Neural cell (in vitro differentiated cells): ENCODE measurements at regions not wholly inside any gene's neighbourhood (a gene's known extent, or its start where the extent isn't known, plus 50 kb on each side); places are given as distances from the start of the nearest gene placed in this dataset.

Source experiments
- H2AFZ ChIP-seq: fragments of 200-600, 300-800 bp; sonication (generic), shearing (Covaris generic); 2 replicates; pipeline ENCODE4 v1.6.0; 2014; ENCODE audit warnings: low read depth, mild to moderate bottlenecking, antibody characterized with exemption, low read length, moderate library complexity
- H3F3A ChIP-seq: fragments of 200-600 bp; shearing (Covaris generic); 2 replicates; pipeline ENCODE4 v1.6.1; 2016; ENCODE audit warnings: mild to moderate bottlenecking, moderate library complexity, mixed read lengths, antibody characterized with exemption, low read length; ENCODE audit not compliant: insufficient read depth, poor library complexity, severe bottlenecking
- H3K27ac ChIP-seq: fragments of 200-600, 300-800 bp; sonication (generic), shearing (Covaris generic); 2 replicates; pipeline ENCODE4 v1.5.1; 2014; ENCODE audit warnings: mild to moderate bottlenecking, low read length, moderate library complexity
- H3K27me3 ChIP-seq: fragments of 300-800, 200-600 bp; sonication (generic), shearing (Covaris generic); 2 replicates; pipeline ENCODE4 v1.6.0; 2014; ENCODE audit warnings: mild to moderate bottlenecking, low read depth, low read length, moderate library complexity; ENCODE audit not compliant: insufficient read depth
- H3K36me3 ChIP-seq: fragments of 300-800, 200-600 bp; sonication (generic), shearing (Covaris generic); 2 replicates; pipeline ENCODE4 v1.5.1; 2014; ENCODE audit warnings: mild to moderate bottlenecking, antibody characterized with exemption, low read length, moderate library complexity; ENCODE audit not compliant: insufficient read depth
- H3K4me2 ChIP-seq: fragments of 300-800, 200-600 bp; sonication (generic), shearing (Covaris generic); 2 replicates; pipeline ENCODE4 v1.6.0; 2014; ENCODE audit warnings: mild to moderate bottlenecking, low read length
- H3K4me3 ChIP-seq: fragments of 300-800, 200-600 bp; sonication (generic), shearing (Covaris generic); 2 replicates; pipeline ENCODE4 v1.5.1; 2014; ENCODE audit warnings: mild to moderate bottlenecking, low read length, moderate library complexity
- H3K79me2 ChIP-seq: fragments of 200-600 bp; shearing (Covaris generic); replicated peaks from 2 replicates; pipeline ENCODE4 v1.6.0; 2014; ENCODE audit warnings: mild to moderate bottlenecking, low read length, moderate library complexity; ENCODE audit not compliant: insufficient read depth
- H3K9ac ChIP-seq: fragments of 300-800, 200-600 bp; sonication (generic), shearing (Covaris generic); 2 replicates; pipeline ENCODE4 v1.6.1; 2016; ENCODE audit warnings: mild to moderate bottlenecking, low read length, mixed read lengths
- H3K9me2 ChIP-seq: fragments of 200-600 bp; shearing (Covaris generic); 2 replicates; pipeline ENCODE4 v1.6.1; 2016; ENCODE audit warnings: mild to moderate bottlenecking, low read length, mixed read lengths; ENCODE audit not compliant: insufficient read depth
- H3K9me3 ChIP-seq: fragments of 200-600, 300-800 bp; sonication (generic), shearing (Covaris generic); 2 replicates; pipeline ENCODE4 v1.6.1; 2016; ENCODE audit warnings: mild to moderate bottlenecking, mixed run types, low read length, moderate library complexity, mixed read lengths
- H4K20me1 ChIP-seq: fragments of 200-600 bp; shearing (Covaris generic); 2 replicates; pipeline ENCODE4 v1.6.1; 2016; ENCODE audit warnings: mild to moderate bottlenecking, mixed run types; ENCODE audit not compliant: insufficient read depth
- EP300 ChIP-seq: fragments of 450-650 bp; conservative IDR thresholded peaks from 2 replicates; pipeline ENCODE4 v1.6.1; 2014; ENCODE audit warnings: antibody characterized with exemption, mild to moderate bottlenecking, moderate library complexity; ENCODE audit not compliant: poor library complexity, severe bottlenecking
- EZH2 ChIP-seq: fragments of 200-600, 300-800 bp; shearing (Covaris generic), sonication (generic); IDR thresholded peaks from 2 replicates; pipeline ENCODE4 v1.6.1; 2014; ENCODE audit warnings: antibody characterized with exemption, low read length, borderline replicate concordance, mild to moderate bottlenecking; ENCODE audit not compliant: insufficient read depth, poor library complexity, severe bottlenecking
- MXI1 ChIP-seq: fragments of 450-650 bp; conservative IDR thresholded peaks from 2 replicates; pipeline ENCODE4 v1.6.1; 2014; ENCODE audit warnings: antibody characterized with exemption, mild to moderate bottlenecking; ENCODE audit not compliant: poor library complexity, severe bottlenecking
- POLR2AphosphoS5 ChIP-seq: IDR thresholded peaks from 2 replicates; pipeline ENCODE4 v1.6.1; 2012
- RAD21 ChIP-seq: fragments of 450-650 bp; conservative IDR thresholded peaks from 2 replicates; pipeline ENCODE4 v1.6.1; 2014; ENCODE audit warnings: antibody characterized with exemption, mild to moderate bottlenecking, moderate library complexity
- REST ChIP-seq: IDR thresholded peaks from 2 replicates; pipeline ENCODE4 v1.6.1; 2012; ENCODE audit warnings: borderline replicate concordance
- SMC3 ChIP-seq: fragments of 450-650 bp; conservative IDR thresholded peaks from 2 replicates; pipeline ENCODE4 v1.6.1; 2014; ENCODE audit warnings: antibody characterized with exemption, mild to moderate bottlenecking, moderate library complexity; ENCODE audit not compliant: poor library complexity
- TAF1 ChIP-seq: IDR thresholded peaks from 2 replicates; pipeline ENCODE4 v1.6.1; 2012; ENCODE audit warnings: low read depth
- TF ChIP-seq, protein P1 (sequence below): fragments of 450-650 bp; IDR thresholded peaks from 2 replicates; pipeline ENCODE4 v1.5.1; 2014; ENCODE audit warnings: antibody characterized with exemption, mild to moderate bottlenecking, moderate library complexity; ENCODE audit not compliant: poor library complexity, severe bottlenecking

DNA sequence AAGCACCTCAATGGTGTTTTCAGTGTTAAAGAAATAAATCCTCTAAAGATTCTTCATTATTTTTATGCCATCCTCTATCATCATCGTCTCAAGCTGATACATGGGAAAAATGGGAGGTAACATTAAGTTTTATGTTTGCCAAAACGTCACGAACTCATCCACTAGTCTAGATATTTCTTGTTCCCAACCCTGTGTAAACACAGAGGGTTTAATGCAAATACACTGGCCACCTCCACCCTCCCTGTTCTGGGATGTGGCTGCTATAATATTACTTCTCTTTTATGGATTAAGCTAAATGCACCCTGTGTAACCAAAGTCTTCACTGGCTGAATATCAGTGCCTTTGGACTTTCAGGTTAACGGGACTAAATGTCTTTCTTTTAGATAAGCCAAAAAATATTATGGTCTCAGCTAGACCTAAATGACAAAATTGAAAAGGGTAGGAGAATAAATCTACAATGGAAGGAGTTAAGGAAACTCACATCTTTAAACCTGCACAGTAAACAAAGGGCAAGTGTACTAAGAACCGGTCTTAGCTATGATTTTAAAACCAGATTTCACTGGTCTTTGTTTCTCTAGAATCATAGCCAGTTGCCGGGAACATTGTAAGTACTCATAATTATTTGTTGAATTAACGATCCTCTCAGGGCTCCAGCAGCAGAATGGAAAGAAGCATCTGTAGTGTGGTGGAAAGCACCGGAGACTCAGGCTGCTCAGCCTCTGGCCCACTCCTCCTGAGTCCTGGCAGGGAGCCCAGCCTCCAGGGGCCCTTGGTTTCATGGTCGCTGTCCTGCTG lies 103.5 kb upstream of the NOCT start:
- Histone ChIP-seq H4K20me1 (no peaks in the 10 kb centered on the region), H3K9me3 (no peaks in the 10 kb centered on the region), H3K27ac (no peak overlapping the region), H3K9ac (no peak overlapping the region), H3K4me3 (no peak overlapping the region), H3K4me2 (no peak overlapping the region), H2AFZ (no peak overlapping the region), H3F3A (no peaks in the 10 kb centered on the region), H3K27me3 (no peaks in the 10 kb centered on the region), H3K79me2 (no peaks in the 10 kb centered on the region), H3K36me3 (no peaks in the 10 kb centered on the region), H3K9me2 (no peaks in the 10 kb centered on the region)
- TF ChIP-seq REST (no peak), SMC3 (no peak), TAF1 (no peak), EZH2 (no peak), MXI1 (no peak), EP300 (no peak), POLR2AphosphoS5 (no peak), RAD21 (no peak)
- TF ChIP-seq, protein P1, sequence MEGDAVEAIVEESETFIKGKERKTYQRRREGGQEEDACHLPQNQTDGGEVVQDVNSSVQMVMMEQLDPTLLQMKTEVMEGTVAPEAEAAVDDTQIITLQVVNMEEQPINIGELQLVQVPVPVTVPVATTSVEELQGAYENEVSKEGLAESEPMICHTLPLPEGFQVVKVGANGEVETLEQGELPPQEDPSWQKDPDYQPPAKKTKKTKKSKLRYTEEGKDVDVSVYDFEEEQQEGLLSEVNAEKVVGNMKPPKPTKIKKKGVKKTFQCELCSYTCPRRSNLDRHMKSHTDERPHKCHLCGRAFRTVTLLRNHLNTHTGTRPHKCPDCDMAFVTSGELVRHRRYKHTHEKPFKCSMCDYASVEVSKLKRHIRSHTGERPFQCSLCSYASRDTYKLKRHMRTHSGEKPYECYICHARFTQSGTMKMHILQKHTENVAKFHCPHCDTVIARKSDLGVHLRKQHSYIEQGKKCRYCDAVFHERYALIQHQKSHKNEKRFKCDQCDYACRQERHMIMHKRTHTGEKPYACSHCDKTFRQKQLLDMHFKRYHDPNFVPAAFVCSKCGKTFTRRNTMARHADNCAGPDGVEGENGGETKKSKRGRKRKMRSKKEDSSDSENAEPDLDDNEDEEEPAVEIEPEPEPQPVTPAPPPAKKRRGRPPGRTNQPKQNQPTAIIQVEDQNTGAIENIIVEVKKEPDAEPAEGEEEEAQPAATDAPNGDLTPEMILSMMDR, result no peak

DNA sequence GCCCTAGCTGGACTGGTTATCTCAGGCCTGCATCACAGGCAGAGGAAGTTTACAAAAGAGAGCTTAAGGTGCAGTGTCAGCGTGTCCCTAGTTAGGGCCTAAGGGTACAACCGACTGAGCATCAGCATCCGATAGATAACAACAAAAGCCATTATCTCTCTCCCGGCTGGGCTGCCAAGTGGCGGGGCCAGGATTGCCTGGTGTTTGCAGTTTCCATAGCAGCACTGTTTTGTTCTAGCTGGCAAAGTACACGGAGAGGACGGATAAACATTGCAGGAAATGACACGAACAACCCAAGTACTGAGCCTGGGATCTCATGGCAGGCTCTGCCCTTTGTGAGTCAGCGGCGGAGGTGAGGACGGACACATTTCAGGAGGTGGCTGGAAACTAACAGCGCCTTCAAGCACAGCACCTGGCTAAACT lies 104.7 kb upstream of the NOCT start:
- no peaks in the 10 kb centered on the region for H3K79me2 ChIP-seq
- H3K9ac ChIP-seq, result no peak overlapping the region
- no peaks in the 10 kb centered on the region for H4K20me1 ChIP-seq
- no peak overlapping the region for H3K4me3 ChIP-seq
- no peak overlapping the region for H3K4me2 ChIP-seq
- H3F3A ChIP-seq, result no peaks in the 10 kb centered on the region
- H3K9me2 ChIP-seq, result no peaks in the 10 kb centered on the region
- no peaks in the 10 kb centered on the region for H3K27me3 ChIP-seq
- H3K9me3 ChIP-seq, result no peaks in the 10 kb centered on the region
- H3K27ac ChIP-seq, result no peak overlapping the region
- no peak overlapping the region for H2AFZ ChIP-seq
- no peaks in the 10 kb centered on the region for H3K36me3 ChIP-seq
- TF ChIP-seq POLR2AphosphoS5, result peak; percentile 57
- TF ChIP-seq TAF1, result no peak
- TF ChIP-seq RAD21, result no peak
- TF ChIP-seq, protein P1, result no peak
